Endothelial cell of umbilical vein (primary cell): ENCODE measurements at regions not wholly inside any gene's neighbourhood (a gene's known extent, or its start where the extent isn't known, plus 50 kb on each side); places are given as distances from the start of the nearest gene placed in this dataset.
A peak's percentile ranks its signal among the peaks of the same experiment; 100 is the strongest.

ENCODE experiments used
- BruUV-seq: library from RNA; stranded (reverse); fragments of 400-500 nt; replicated peaks from 2 replicates; lab custom pipeline; 2021; lab: Mats Ljungman, UMichigan
- CTCF ChIA-PET: fragments of 300-600, 350-600 bp; sonication (Branson Sonifier 250); formaldehyde crosslinking; loops from one replicate; lab custom pipeline; 2021; ENCODE audit warnings: antibody characterized with exemption, inconsistent platforms; lab: Charles Lee
- POLR2A ChIA-PET: fragments of 300-600, 350-600 bp; sonication (Branson Sonifier 250); formaldehyde crosslinking; loops from one replicate; lab custom pipeline; 2021; ENCODE audit warnings: antibody characterized with exemption, inconsistent platforms; lab: Charles Lee
- DNase-seq: peaks from one replicate; pipeline ENCODE4 v3.0.0-alpha.2; 2011; ENCODE audit warnings: low read depth, low spot score
- FAIRE-seq: peaks from 2 replicates; lab custom pipeline; 2011; peaks lifted over from hg19 to GRCh38; lab: Jason Lieb, UNC
- H2AFZ ChIP-seq: 2 replicates; pipeline ENCODE4 v1.6.0; 2012; ENCODE audit warnings: low read depth, low read length, control low read depth, inconsistent platforms
- H3K27ac ChIP-seq: 2 replicates; pipeline ENCODE4 v1.5.1; 2011; ENCODE audit warnings: low read depth, mild to moderate bottlenecking, control low read depth, low read length, moderate library complexity; ENCODE audit not compliant: insufficient read depth
- H3K27me3 ChIP-seq, 2 experiments: 2 replicates each; pipeline versions ENCODE4 v1.6.0 to v1.6.1; 2011; ENCODE audit warnings: low read length in 2 of 2, mixed read lengths in 1 of 2; ENCODE audit not compliant: control insufficient read depth in 2 of 2, insufficient read depth in 2 of 2
- H3K36me3 ChIP-seq, 2 experiments: 2 replicates in 1 of 2; 3 replicates in 1 of 2; pipeline ENCODE4 v1.5.1; 2011; ENCODE audit warnings: low read length in 2 of 2, mild to moderate bottlenecking in 1 of 2, moderate library complexity in 1 of 2; ENCODE audit not compliant: control insufficient read depth in 2 of 2, insufficient read depth in 2 of 2; ENCODE audit errors: extremely low read depth in 1 of 2
- H3K4me1 ChIP-seq: 3 replicates; pipeline ENCODE4 v1.5.1; 2011; ENCODE audit warnings: mild to moderate bottlenecking, low read length; ENCODE audit not compliant: control insufficient read depth, insufficient read depth; ENCODE audit errors: extremely low read depth
- H3K4me2 ChIP-seq: 2 replicates; pipeline ENCODE4 v1.6.1; 2011; ENCODE audit warnings: low read length, control low read depth, mixed read lengths; ENCODE audit not compliant: insufficient read depth
- H3K4me3 ChIP-seq, 3 experiments: fragments of 200-600 bp in 1 of 3; sonication (generic), shearing (Covaris generic) in 1 of 3; replicated peaks in 1 of 3; 2 replicates each; pipeline ENCODE4 v1.5.1; 2011 to 2016; ENCODE audit warnings: control low read depth in 3 of 3, low read length in 3 of 3, mild to moderate bottlenecking in 2 of 3, inconsistent platforms in 1 of 3, low read depth in 1 of 3, moderate library complexity in 1 of 3; ENCODE audit not compliant: insufficient read depth in 1 of 3
- H3K79me2 ChIP-seq: 2 replicates; pipeline ENCODE4 v1.6.0; 2012; ENCODE audit warnings: low read length, inconsistent platforms; ENCODE audit not compliant: control insufficient read depth, insufficient read depth
- H3K9ac ChIP-seq: replicated peaks from 2 replicates; pipeline ENCODE3; 2011; ENCODE audit warnings: low read length, control low read depth; ENCODE audit not compliant: insufficient read depth; ENCODE audit errors: extremely low read depth
- H3K9me1 ChIP-seq: replicated peaks from 3 replicates; pipeline ENCODE4 v1.6.0; 2011; ENCODE audit warnings: mild to moderate bottlenecking, low read length; ENCODE audit not compliant: control insufficient read depth, insufficient read depth; ENCODE audit errors: extremely low read depth
- H3K9me3 ChIP-seq: replicated peaks from 2 replicates; pipeline ENCODE4 v1.5.1; 2012; ENCODE audit warnings: low read length, inconsistent platforms; ENCODE audit not compliant: control insufficient read depth, insufficient read depth
- H4K20me1 ChIP-seq: replicated peaks from 2 replicates; pipeline ENCODE3; 2011; ENCODE audit warnings: mild to moderate bottlenecking, low read length; ENCODE audit not compliant: control insufficient read depth, insufficient read depth; ENCODE audit errors: extremely low read depth
- EZH2 ChIP-seq: IDR thresholded peaks from 2 replicates; pipeline ENCODE4 v1.6.1; 2012; ENCODE audit warnings: borderline replicate concordance, low read depth, mild to moderate bottlenecking, moderate library complexity, low read length, inconsistent platforms; ENCODE audit not compliant: severe bottlenecking
- JUN ChIP-seq: IDR thresholded peaks from 2 replicates; pipeline ENCODE4 v1.6.1; 2011; ENCODE audit warnings: borderline replicate concordance, low read depth; ENCODE audit not compliant: insufficient read length, insufficient read depth
- dilution Hi-C: fragments of 300-500 bp; cut with MboI; formaldehyde crosslinking; loops from one replicate; pipeline ENCODE4 v1.15.0; 2019; ENCODE audit warnings: low sequenced_read_pairs; ENCODE audit not compliant: extremely low pct_ligation_motif_present
- intact Hi-C: fragments of 100-400 bp; cut with micrococcal nuclease; formaldehyde crosslinking; loops from one replicate; pipeline ENCODE4 v1.10.0; 2022

GRCh38 chr1:218164111-218164929, 120.8 kb upstream of the RRP15 start:
- no peaks in the 10 kb centered on the region for H4K20me1 ChIP-seq
- peaks cover 14% of the 10 kb centered on the region for H3K4me1 ChIP-seq
- H3K36me3 ChIP-seq = no peaks in the 10 kb centered on the region
- intact Hi-C loops = loop anchor here (10.0 kb wide), 2 partner anchors 740 to 1410 kb away; no protein-coding TSS in a partner anchor
- peak; percentile 97 for TF ChIP-seq EZH2
- TF ChIP-seq JUN = no peak
- no peak overlapping the region for H3K9ac ChIP-seq
- no peak overlapping the region for H3K27ac ChIP-seq
- FAIRE-seq = peak; percentile 76
- peak overlapping the region; percentile 10 to 33 (median 24) for H3K4me3 ChIP-seq
- no TSS peak for BruUV-seq
- no peaks in the 10 kb centered on the region for H3K79me2 ChIP-seq
- no peaks in the 10 kb centered on the region for H3K9me1 ChIP-seq
- DNase-seq = peak; percentile 29
- peaks cover 33 to 79% of the 10 kb centered on the region in 2 experiments for H3K27me3 ChIP-seq
- H3K9me3 ChIP-seq = no peaks in the 10 kb centered on the region
- dilution Hi-C loops = no loop called here
- H2AFZ ChIP-seq = peak overlapping the region; percentile 83
- ChIA-PET POLR2A (no interaction called here), CTCF (no interaction called here)
- peak overlapping the region; percentile 65 for H3K4me2 ChIP-seq

- CTCF ChIA-PET = no interaction called here
- Histone ChIP-seq H3K4me2 (peak overlapping the region; percentile 65), H3K9me3 (no peaks in the 10 kb centered on the region), H3K4me1 (peaks cover 14% of the 10 kb centered on the region), H3K27me3 (peaks cover 33 to 83% of the 10 kb centered on the region in 2 experiments), H3K36me3 (no peaks in the 10 kb centered on the region), H3K9me1 (no peaks in the 10 kb centered on the region), H3K79me2 (no peaks in the 10 kb centered on the region), H2AFZ (peak overlapping the region; percentile 83), H3K4me3 (peak overlapping the region; percentile 24 to 58 (median 43)), H3K27ac (no peak overlapping the region), H4K20me1 (no peaks in the 10 kb centered on the region), H3K9ac (no peak overlapping the region)
- no peak for TF ChIP-seq JUN
- peak; percentile 92 for TF ChIP-seq EZH2
- FAIRE-seq (no peak), DNase-seq (peak; percentile 12)
- intact Hi-C loops (loop anchor here (5.0 to 10.0 kb wide), 3 partner anchors 418 to 1410 kb away; no protein-coding TSS in a partner anchor), dilution Hi-C loops (no loop called here)
- no TSS peak for BruUV-seq
- POLR2A ChIA-PET = no interaction called here
Observed at GRCh38 chr1:218164930-218165700, 120.0 kb upstream of the RRP15 start.
